Hypothalamus (tissue), 51 donors: ENCODE measurements at regions not wholly inside any gene's neighbourhood (a gene's known extent, or its start where the extent isn't known, plus 50 kb on each side); places are given as distances from the start of the nearest gene placed in this dataset.
"Not testable (repeated sequence)": the region's sequence is repeated elsewhere in the genome, so short reads cannot be mapped to it uniquely, and the experiment has no call there.

ENCODE experiments used
- DNase-seq, 51 donors: peaks; one replicate each; lab custom pipeline; 2025; lab: John Stamatoyannopoulos, UW

DNA sequence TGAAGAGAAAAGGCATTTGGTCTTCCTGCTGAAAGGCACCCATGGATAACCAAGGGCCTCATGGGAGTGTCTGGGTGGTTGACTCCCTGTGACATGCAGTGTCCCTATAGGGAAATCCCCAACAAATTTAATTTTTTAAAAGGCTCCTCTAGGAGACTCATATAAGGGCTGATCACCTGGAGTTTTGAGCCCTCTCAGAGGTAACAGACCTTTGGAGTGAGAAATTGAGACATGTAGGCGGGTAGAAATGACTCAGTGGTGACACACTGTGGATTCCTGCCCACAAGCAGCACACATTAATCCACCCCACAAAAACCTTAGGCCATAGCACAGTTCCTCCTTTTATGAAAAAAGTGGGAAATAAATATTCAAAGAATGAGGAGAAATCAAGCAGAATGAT is 557.0 kb upstream of the CNTNAP5 start:
- DNase-seq = no peak

- DNase-seq = no peak
Observed at GRCh38 chr2:123481406-123481805, 543.7 kb upstream of the CNTNAP5 start.

DNA sequence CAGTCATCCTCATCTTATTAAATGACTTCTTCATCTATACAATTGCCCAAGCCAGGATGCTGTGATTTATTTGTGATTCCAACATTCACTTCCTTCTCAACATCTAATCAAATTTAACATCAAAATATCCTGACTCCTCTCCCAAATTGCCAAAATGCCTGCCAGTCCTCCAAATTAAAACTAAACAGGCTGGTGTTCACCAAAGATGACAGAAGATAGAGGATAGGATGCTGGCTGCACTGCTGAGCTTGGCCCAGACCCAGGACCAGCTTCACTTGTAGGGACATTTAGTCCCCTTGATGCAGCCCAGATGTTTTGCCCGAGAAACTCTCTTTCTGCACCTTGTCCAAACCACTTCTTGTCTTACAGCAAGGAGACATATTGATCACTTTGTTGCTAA is 540.0 kb upstream of the CNTNAP5 start:
- DNase-seq = no peak

DNA sequence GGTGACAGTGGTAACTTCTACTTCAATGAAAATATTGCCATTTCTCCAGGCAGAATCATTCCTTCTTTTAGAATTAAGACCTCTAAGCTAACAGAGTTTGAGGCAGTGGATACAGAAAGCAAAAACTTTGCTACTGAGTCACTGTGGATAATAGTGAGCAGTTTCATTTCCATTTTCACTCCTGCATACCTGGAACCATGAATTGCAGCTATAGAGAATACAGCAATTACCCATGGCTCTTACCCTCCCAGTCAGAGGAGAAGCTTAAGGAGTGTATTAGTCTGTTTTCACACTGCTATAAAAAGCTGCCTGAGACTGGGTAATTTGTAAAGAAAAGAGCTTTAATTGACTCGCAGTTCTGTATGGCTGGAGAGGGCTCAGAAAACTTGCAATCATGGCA is 531.4 kb upstream of the CNTNAP5 start:
- DNase-seq = no peak

DNA sequence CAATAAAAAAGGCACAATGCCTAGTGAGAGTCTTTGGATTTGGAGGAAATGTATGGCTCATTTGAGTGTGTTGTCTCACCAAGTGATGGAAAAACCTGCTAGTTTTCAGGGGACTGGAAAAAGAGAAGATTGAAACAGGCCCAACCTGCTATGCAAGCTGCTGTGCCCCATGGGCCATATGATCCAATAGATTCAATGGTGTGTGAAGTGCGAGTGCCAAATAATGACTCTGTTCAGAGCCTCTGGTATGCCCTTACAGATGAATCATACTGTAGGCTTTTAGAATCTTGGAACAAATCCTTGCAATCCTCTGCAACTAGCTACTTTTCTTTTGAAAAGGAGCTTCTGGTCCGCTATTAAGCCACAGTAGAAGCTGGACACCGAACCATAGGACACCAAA is 529.8 kb upstream of the CNTNAP5 start:
- no peak for DNase-seq

DNA sequence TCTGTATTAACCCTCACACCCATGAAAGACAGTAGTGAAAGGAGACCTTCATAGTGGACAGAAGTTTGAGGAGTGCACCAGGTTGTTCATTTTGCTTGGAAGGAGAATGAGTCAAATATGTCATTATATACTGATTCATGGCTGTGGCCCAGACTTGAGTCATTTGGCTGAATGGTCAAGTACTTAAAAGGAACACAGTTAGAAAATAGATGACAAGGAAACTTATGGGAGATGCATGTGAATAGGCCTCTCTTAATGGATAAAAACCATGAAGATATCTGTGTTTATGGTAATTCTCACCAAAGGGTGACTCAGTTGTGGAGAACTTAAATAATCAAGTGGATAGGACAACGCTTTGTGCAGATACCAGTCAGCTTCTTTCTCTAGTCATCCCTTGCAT is 524.7 kb upstream of the CNTNAP5 start:
- DNase-seq = no peak

GRCh38 chr2:123500988-123501387 is 524.1 kb upstream of the CNTNAP5 start:
- no peak for DNase-seq

DNA sequence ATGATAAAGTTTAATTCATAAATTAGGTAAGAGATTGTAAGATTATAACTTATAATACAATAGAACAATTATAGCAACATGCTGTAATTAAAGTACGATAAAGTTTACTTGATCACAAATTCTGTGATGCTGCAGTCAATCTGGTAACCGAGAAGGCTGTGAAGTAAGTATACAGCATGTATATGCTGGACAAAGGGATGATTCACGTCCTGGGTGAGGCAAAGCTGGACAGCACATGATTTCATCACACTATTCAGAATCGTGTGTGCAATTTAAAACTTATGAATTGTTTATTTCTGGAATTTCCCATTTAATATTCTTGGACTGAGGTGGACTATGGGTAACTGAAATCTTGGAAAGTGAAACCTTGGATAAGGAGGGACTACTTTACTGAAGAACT is 522.2 kb upstream of the CNTNAP5 start:
- no peak for DNase-seq

DNA sequence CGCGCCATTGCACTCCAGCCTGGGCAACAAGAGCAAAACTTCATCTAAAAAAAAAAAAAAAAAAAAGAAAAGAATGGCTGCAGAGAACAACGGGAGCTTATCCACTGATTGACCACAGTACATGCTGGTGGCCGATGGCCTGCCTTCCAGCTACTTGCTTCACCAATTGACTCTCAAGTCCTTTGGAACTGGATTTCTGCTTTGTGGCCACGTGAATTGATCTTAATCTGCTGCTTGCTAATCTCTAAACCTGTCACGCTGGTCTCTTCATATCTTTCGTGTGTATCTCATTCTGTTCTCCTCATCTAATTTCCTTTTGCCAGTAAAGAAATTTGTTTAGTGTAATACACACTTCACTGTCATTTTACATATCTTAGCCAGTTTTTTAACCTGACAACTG is 512.5 kb upstream of the CNTNAP5 start:
- DNase-seq = no peak

- no peak for DNase-seq
Observed at GRCh38 chr2:123513351-123513750, 511.7 kb upstream of the CNTNAP5 start.

GRCh38 chr2:123514613-123515207 is 510.4 kb upstream of the CNTNAP5 start:
- DNase-seq = no peak

- DNase-seq = no peak
Observed at GRCh38 chr2:123518367-123518766, 506.7 kb upstream of the CNTNAP5 start.

DNA sequence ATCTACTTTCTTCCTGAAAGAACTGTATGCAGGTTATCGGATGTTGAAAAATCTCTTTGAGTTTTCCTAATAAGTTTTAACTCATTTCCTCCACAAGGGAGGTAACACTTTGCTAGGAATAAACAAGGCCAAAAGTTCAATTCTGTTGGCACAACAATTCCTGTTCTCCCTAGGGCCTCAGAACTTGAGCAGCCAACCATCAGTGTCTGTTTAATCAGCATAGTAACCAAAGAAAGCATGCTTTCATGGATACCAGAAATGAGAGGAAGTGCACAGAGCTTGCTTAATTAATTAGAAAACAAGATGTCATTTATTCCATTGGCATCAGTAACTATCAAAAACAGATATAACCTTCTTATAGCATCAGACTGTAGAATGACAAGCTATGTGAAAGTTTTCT is 503.2 kb upstream of the CNTNAP5 start:
- DNase-seq = no peak

DNA sequence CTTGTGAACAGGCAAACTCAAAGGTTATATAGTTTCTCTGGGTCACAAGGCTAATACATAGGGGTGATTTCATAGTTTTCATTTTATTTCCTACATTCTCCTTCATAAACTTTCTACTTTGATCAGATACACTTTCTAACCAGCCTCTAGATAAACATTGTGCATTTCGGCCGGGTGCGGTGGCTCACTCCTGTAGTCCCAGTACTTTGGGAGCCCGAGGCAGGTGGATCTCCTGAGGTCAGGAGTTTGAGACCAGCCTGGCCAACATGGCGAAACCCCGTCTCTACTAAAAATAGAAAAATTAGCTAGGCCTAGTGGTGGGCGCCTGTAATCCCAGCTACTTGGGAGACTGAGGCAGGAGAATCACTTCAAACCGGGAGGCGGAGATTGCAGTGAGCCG is 502.6 kb upstream of the CNTNAP5 start:
- DNase-seq = not testable (repeated sequence)

GRCh38 chr2:123528996-123529707 is 495.9 kb upstream of the CNTNAP5 start:
- no peak for DNase-seq

- DNase-seq = no peak
Observed at GRCh38 chr2:123530004-123530403, 495.1 kb upstream of the CNTNAP5 start.

- no peak for DNase-seq
Observed at GRCh38 chr2:123532126-123532525, 493.0 kb upstream of the CNTNAP5 start.

GRCh38 chr2:123532994-123533393 is 492.1 kb upstream of the CNTNAP5 start:
- DNase-seq = no peak

GRCh38 chr2:123540291-123540690 is 484.8 kb upstream of the CNTNAP5 start:
- no peak for DNase-seq

DNA sequence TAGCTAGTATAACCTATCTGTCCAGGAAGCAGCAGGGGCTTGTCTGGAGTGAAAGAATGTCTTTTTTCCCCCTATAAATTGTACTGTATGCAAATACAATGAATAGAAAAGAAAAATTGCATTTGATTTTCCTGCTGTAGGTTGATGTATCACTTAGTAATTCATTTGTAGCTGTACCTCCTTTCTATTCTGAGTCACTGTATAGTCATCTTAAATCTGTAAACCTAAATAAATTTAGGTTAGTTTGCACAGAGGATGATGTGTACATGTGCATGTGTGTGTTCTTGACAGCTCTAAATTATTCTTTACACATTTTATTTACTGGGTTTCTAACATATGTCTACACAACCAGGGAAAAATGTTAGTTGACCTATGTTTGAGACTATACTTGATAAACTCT is 478.7 kb upstream of the CNTNAP5 start:
- no peak for DNase-seq

GRCh38 chr2:123563515-123563914 is 461.6 kb upstream of the CNTNAP5 start:
- no peak for DNase-seq

- no peak for DNase-seq
Observed at GRCh38 chr2:123566291-123566946, 458.7 kb upstream of the CNTNAP5 start.
